Nephron progenitor cell (in vitro differentiated cells): ENCODE measurements at regions not wholly inside any gene's neighbourhood (a gene's known extent, or its start where the extent isn't known, plus 50 kb on each side); places are given as distances from the start of the nearest gene placed in this dataset.

ENCODE experiments used
- DNase-seq: peaks from one replicate; pipeline ENCODE4 v3.0.0; 2021
- H3K27ac Mint-ChIP-seq: 2 replicates; pipeline ENCODE4 v1.8.0; 2021; ENCODE audit warnings: mild to moderate bottlenecking, moderate library complexity, mixed read lengths
- H3K27me3 Mint-ChIP-seq: 2 replicates; pipeline ENCODE4 v1.8.0; 2021; ENCODE audit warnings: mild to moderate bottlenecking, low read depth, mixed read lengths; ENCODE audit not compliant: poor library complexity
- H3K36me3 Mint-ChIP-seq: 2 replicates; pipeline ENCODE4 v1.8.0; 2021; ENCODE audit warnings: low read depth, mixed read lengths
- H3K4me1 Mint-ChIP-seq: 2 replicates; pipeline ENCODE4 v1.8.0; 2021; ENCODE audit warnings: mixed read lengths
- H3K4me3 Mint-ChIP-seq: 2 replicates; pipeline ENCODE4 v1.8.0; 2021; ENCODE audit warnings: mild to moderate bottlenecking, moderate library complexity, mixed read lengths
- H3K9me3 Mint-ChIP-seq: 2 replicates; pipeline ENCODE4 v1.8.0; 2021; ENCODE audit warnings: mild to moderate bottlenecking, moderate library complexity, mixed read lengths
- TF ChIP-seq, protein P1 (sequence below): fragments of 200-600 bp; sonication (generic); IDR thresholded peaks from 2 replicates; pipeline ENCODE4 v1.5.0; 2021; ENCODE audit warnings: antibody characterized with exemption

DNA sequence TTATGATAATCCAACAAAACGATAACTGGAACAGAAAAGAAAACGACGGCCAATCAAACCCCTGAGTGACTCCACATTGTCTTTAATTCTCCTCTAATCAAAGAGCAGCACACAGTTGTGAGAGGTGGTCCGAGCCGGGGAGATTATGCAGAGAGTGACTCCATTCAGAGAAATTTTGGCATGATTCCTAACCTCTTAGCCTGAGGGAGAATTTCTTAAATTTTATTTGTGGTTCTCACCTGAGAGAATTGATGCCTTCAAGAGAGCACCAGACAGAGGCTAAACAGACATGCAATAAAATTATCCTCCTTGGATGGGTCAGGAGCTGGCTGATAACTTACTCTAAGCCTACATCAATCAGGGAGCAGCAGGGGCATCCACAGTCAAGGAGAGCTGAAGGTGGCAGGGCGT is 310.0 kb upstream of the KLF12 start:
- Mint-ChIP-seq H3K4me1 (peaks cover 5% of the 10 kb centered on the region), H3K9me3 (peaks cover 12% of the 10 kb centered on the region), H3K27me3 (peaks cover 3% of the 10 kb centered on the region), H3K36me3 (no peaks in the 10 kb centered on the region), H3K27ac (no peak overlapping the region), H3K4me3 (no peak overlapping the region)
- DNase-seq, result no peak
- TF ChIP-seq, protein P1, sequence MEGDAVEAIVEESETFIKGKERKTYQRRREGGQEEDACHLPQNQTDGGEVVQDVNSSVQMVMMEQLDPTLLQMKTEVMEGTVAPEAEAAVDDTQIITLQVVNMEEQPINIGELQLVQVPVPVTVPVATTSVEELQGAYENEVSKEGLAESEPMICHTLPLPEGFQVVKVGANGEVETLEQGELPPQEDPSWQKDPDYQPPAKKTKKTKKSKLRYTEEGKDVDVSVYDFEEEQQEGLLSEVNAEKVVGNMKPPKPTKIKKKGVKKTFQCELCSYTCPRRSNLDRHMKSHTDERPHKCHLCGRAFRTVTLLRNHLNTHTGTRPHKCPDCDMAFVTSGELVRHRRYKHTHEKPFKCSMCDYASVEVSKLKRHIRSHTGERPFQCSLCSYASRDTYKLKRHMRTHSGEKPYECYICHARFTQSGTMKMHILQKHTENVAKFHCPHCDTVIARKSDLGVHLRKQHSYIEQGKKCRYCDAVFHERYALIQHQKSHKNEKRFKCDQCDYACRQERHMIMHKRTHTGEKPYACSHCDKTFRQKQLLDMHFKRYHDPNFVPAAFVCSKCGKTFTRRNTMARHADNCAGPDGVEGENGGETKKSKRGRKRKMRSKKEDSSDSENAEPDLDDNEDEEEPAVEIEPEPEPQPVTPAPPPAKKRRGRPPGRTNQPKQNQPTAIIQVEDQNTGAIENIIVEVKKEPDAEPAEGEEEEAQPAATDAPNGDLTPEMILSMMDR, result no peak

DNA sequence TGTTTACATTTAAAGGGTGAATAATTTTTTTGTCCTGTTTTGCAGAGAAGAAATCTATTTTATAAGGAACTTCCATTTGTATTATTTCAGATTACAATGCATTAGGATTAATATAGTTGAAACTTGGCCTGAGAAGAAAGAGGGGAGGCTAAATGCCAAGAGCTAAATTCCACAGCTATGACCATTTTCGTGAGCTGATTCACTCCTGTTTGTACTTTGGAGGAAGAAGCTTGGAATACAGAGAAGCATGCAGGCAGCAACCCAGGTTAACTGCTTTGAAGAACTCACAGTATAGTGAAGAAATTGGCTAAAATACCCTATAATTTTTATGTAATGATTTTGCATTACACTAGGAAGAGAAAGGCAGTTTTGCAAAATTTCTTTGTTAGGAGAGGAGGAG is 309.4 kb upstream of the KLF12 start:
- DNase-seq, result no peak
- H3K9me3 Mint-ChIP-seq, result peaks cover 12% of the 10 kb centered on the region

DNA sequence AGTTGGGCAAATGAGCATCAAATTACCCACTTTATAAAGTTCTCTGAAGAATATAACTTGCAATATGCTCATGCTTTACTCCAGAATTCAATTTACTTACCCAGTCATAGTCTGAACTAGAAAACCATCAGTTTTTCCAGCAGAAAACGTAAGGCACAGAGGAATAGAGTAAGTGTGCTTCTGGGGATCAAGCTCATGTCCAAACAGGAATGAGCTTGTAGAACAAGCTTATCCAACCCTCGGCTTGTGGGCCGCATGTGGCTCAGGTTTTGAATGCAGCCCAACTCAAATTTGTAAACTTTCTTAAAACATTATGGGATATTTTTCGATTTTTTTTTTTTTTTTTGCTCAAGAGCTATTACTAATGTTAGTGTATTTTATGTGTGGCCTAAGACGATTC is 308.5 kb upstream of the KLF12 start:
- no peak overlapping the region for H3K27ac Mint-ChIP-seq
- peaks cover 12% of the 10 kb centered on the region for H3K9me3 Mint-ChIP-seq
- TF ChIP-seq, protein P1, result no peak
- H3K4me3 Mint-ChIP-seq, result no peak overlapping the region
- no peaks in the 10 kb centered on the region for H3K36me3 Mint-ChIP-seq
- DNase-seq, result no peak
- peaks cover 10% of the 10 kb centered on the region for H3K4me1 Mint-ChIP-seq
- peaks cover 3% of the 10 kb centered on the region for H3K27me3 Mint-ChIP-seq

More for the DNA sequence above, 309.4 kb upstream of the KLF12 start:
- Mint-ChIP-seq H3K4me3 (no peak overlapping the region), H3K4me1 (peaks cover 5% of the 10 kb centered on the region), H3K36me3 (no peaks in the 10 kb centered on the region), H3K27me3 (peaks cover 3% of the 10 kb centered on the region), H3K27ac (no peak overlapping the region)
- TF ChIP-seq, protein P1, result no peak

DNA sequence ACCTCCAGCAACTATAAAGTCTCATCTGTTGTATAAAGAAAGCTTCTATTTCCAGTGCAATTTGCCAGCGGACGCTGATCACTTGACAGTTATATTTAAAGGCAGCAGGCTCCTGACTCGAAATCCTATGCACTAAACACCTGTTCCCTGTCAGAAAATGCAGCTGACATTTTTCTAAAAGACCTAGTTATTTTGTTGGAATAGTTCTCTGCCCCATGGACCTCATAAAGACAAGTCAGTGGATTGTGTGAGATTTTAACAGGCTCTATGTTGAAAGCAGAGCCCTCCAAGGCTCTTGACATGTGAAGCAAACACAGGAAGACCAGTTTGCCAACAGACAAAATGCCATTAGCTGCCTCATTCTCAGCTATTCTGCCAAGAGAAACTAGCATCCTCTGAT is 304.7 kb upstream of the KLF12 start:
- Mint-ChIP-seq H3K27me3 (no peaks in the 10 kb centered on the region), H3K36me3 (no peaks in the 10 kb centered on the region), H3K27ac (no peak overlapping the region), H3K4me1 (peaks cover 12% of the 10 kb centered on the region), H3K4me3 (no peak overlapping the region), H3K9me3 (peaks cover 12% of the 10 kb centered on the region)
- TF ChIP-seq, protein P1, result no peak
- no peak for DNase-seq

DNA sequence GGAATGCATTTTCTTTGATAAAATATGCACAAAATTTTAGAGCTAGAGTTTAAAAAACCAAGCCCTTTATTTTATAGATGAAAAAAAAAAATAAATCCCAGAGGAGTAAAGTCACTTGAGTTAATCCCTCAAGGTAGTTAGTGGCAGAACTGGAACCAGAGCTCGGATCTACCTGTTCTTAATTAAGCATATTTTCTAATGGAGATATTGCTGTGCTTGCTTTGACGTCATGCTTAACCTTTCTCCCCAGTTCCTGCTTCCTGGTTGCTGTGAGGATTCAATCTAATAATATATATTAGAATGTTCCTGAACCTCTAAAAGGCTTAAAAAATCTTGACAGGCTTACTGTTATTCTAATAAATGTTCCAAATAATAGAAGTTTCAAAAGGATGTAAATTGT is 300.6 kb upstream of the KLF12 start:
- Mint-ChIP-seq H3K27ac (no peak overlapping the region), H3K4me1 (peaks cover 12% of the 10 kb centered on the region), H3K36me3 (no peaks in the 10 kb centered on the region)

DNA sequence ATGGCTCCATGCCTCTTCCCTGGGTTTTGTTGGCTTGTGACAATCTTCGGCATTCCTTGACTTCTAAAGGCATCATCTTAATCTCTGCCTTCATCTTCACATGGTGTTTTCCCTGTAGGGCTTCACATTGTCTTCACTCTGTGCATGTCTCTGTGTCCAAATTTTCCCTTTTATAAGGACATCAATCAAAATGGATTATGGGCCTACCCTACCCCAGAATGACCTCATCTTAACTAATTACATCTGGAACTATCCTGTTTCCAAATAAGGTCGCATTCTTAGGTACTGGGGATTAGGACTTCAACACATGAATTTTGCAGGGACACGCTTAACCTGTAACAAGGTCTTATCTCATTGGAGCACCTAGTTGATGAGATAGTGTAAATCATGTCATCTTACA is 290.3 kb upstream of the KLF12 start:
- DNase-seq, result no peak
- peaks cover 5% of the 10 kb centered on the region for H3K9me3 Mint-ChIP-seq
- H3K4me1 Mint-ChIP-seq, result peaks cover 5% of the 10 kb centered on the region
- TF ChIP-seq, protein P1, result no peak
- H3K27me3 Mint-ChIP-seq, result no peaks in the 10 kb centered on the region
- peak overlapping the region; percentile 80 for H3K27ac Mint-ChIP-seq
- no peaks in the 10 kb centered on the region for H3K36me3 Mint-ChIP-seq
- H3K4me3 Mint-ChIP-seq, result no peak overlapping the region

More for the DNA sequence above, 300.6 kb upstream of the KLF12 start:
- TF ChIP-seq, protein P1, result no peak
- H3K9me3 Mint-ChIP-seq, result no peaks in the 10 kb centered on the region
- no peak for DNase-seq
- H3K4me3 Mint-ChIP-seq, result no peak overlapping the region
- H3K27me3 Mint-ChIP-seq, result no peaks in the 10 kb centered on the region
